H1 (cell line): ENCODE measurements at regions not wholly inside any gene's neighbourhood (a gene's known extent, or its start where the extent isn't known, plus 50 kb on each side); places are given as distances from the start of the nearest gene placed in this dataset.

Source experiments
- CBX5 ChIP-seq: fragments of 300-800, 300-1000 bp; sonication (generic); IDR thresholded peaks from 2 replicates; pipeline ENCODE4 v1.7.1; 2016; ENCODE audit warnings: antibody characterized with exemption, low read length, low read depth
- CEBPB ChIP-seq: IDR thresholded peaks from 2 replicates; pipeline ENCODE4 v1.6.1; 2012; ENCODE audit warnings: low read depth, low read length
- CHD2 ChIP-seq: IDR thresholded peaks from 2 replicates; pipeline ENCODE4 v1.6.1; 2012; ENCODE audit warnings: low read length, improper control_type of control experiment
- CREB1 ChIP-seq: IDR thresholded peaks from 2 replicates; pipeline ENCODE4 v1.6.1; 2012; ENCODE audit warnings: inconsistent platforms
- HDAC6 ChIP-seq: IDR thresholded peaks from one replicate; pipeline ENCODE4 v1.7.1; 2012; ENCODE audit warnings: low read depth, mild to moderate bottlenecking, inconsistent platforms, low read length, moderate library complexity
- KDM1A ChIP-seq: fragments of 200-600, 300-600 bp; sonication (generic); IDR thresholded peaks from 2 replicates; pipeline ENCODE4 v1.7.1; 2016; ENCODE audit warnings: mild to moderate bottlenecking, low read length, borderline replicate concordance
- KDM4A ChIP-seq: IDR thresholded peaks from one replicate; pipeline ENCODE4 v1.7.1; 2012; ENCODE audit warnings: low read depth, mild to moderate bottlenecking, moderate library complexity, low read length, inconsistent platforms; ENCODE audit not compliant: severe bottlenecking
- KDM5A ChIP-seq: fragments of 200-600 bp; IDR thresholded peaks from 2 replicates; pipeline ENCODE4 v1.7.1; 2012; ENCODE audit warnings: mild to moderate bottlenecking, low read length, inconsistent platforms, mixed read lengths
- MAFK ChIP-seq: IDR thresholded peaks from 2 replicates; pipeline ENCODE4 v1.6.1; 2012; ENCODE audit warnings: low read depth, mild to moderate bottlenecking, improper control_type of control experiment, low read length
- PHF8 ChIP-seq: fragments of 200-600 bp; sonication (generic); conservative IDR thresholded peaks from 2 replicates; pipeline ENCODE4 v1.7.1; 2012; ENCODE audit warnings: low read depth, mild to moderate bottlenecking, inconsistent platforms, low read length, moderate library complexity
- POLR2AphosphoS5 ChIP-seq: IDR thresholded peaks from 2 replicates; pipeline ENCODE4 v1.6.1; 2011; ENCODE audit warnings: low read depth, low read length
- RNF2 ChIP-seq: fragments of 200-900, 300-1000 bp; sonication (generic); IDR thresholded peaks from 2 replicates; pipeline ENCODE4 v1.7.1; 2016; ENCODE audit warnings: borderline replicate concordance, low read depth, mild to moderate bottlenecking, antibody characterized with exemption, low read length; ENCODE audit not compliant: poor library complexity, severe bottlenecking; ENCODE audit errors: missing control alignments
- SP2 ChIP-seq: IDR thresholded peaks from 2 replicates; pipeline ENCODE4 v1.6.1; 2012; ENCODE audit warnings: mild to moderate bottlenecking, low read length, inconsistent platforms

GRCh38 chr13:50257646-50258045, 242.4 kb downstream of the KCNRG start (continued):
- TF ChIP-seq CEBPB (no peak), CHD2 (no peak), KDM1A (no peak), CBX5 (no peak), CREB1 (no peak), MAFK (no peak), POLR2AphosphoS5 (no peak), RNF2 (no peak), HDAC6 (no peak), KDM4A (no peak), PHF8 (no peak), KDM5A (no peak), SP2 (no peak)
